SK-N-SH treated with all-trans-retinoic acid at 6 μM for 48 hours (cell line): ENCODE measurements at regions not wholly inside any gene's neighbourhood (a gene's known extent, or its start where the extent isn't known, plus 50 kb on each side); places are given as distances from the start of the nearest gene placed in this dataset.

Experiments
- ATAC-seq: fragments of 200-7000 bp; cut with Tn5 transposase; 3 replicates; pipeline ENCODE4 v1.9.1; 2020; ENCODE audit warnings: mild to moderate bottlenecking, moderate library complexity
- ARNTL ChIP-seq: fragments of 450-650 bp; formaldehyde crosslinking; IDR thresholded peaks from 2 replicates; pipeline ENCODE4 v1.5.0; 2020; ENCODE audit warnings: low read depth, mild to moderate bottlenecking, moderate library complexity, borderline replicate concordance
- BACH2 ChIP-seq: fragments of 250-450 bp; sonication (Bioruptor Pico); IDR thresholded peaks from 2 replicates; pipeline ENCODE4 v1.9.0; 2021; ENCODE audit warnings: mild to moderate bottlenecking, borderline replicate concordance
- CSDC2 ChIP-seq: fragments of 250-450 bp; sonication (Bioruptor Pico); IDR thresholded peaks from 2 replicates; pipeline ENCODE4 v1.5.0; 2020; ENCODE audit warnings: mild to moderate bottlenecking, moderate library complexity
- ESRRG ChIP-seq: fragments of 250-450 bp; sonication (Bioruptor Pico); IDR thresholded peaks from 2 replicates; pipeline ENCODE4 v1.6.1; 2021; ENCODE audit warnings: mild to moderate bottlenecking
- GLIS3 ChIP-seq: fragments of 250-450 bp; sonication (Bioruptor Pico); IDR thresholded peaks from 2 replicates; pipeline ENCODE4 v1.5.0; 2020; ENCODE audit warnings: mild to moderate bottlenecking, moderate library complexity
- OSR1 ChIP-seq: fragments of 250-450 bp; sonication (Bioruptor Pico); IDR thresholded peaks from 2 replicates; pipeline ENCODE4 v1.8.0; 2022; ENCODE audit warnings: moderate library complexity, mild to moderate bottlenecking, inconsistent platforms
- PATZ1 ChIP-seq: fragments of 250-450 bp; sonication (Bioruptor Pico); IDR thresholded peaks from 2 replicates; pipeline ENCODE4 v1.8.0; 2020; ENCODE audit warnings: mild to moderate bottlenecking, moderate library complexity, borderline replicate concordance
- PPARA ChIP-seq: fragments of 250-450 bp; sonication (Bioruptor Pico); IDR thresholded peaks from 2 replicates; pipeline ENCODE4 v1.5.0; 2020; ENCODE audit warnings: mild to moderate bottlenecking, borderline replicate concordance
- RARB ChIP-seq: fragments of 250-450 bp; sonication (Bioruptor Pico); IDR thresholded peaks from 2 replicates; pipeline ENCODE4 v1.8.0; 2021; ENCODE audit warnings: mild to moderate bottlenecking, moderate library complexity
- TCF4 ChIP-seq: fragments of 250-450 bp; sonication (Bioruptor Pico); IDR thresholded peaks from 2 replicates; pipeline ENCODE4 v1.8.0; 2021; ENCODE audit warnings: mild to moderate bottlenecking, moderate library complexity, borderline replicate concordance
- TOX ChIP-seq: fragments of 250-450 bp; sonication (Bioruptor Pico); IDR thresholded peaks from 2 replicates; pipeline ENCODE4 v1.8.0; 2021; ENCODE audit warnings: mild to moderate bottlenecking, moderate library complexity, borderline replicate concordance
- ZC3H10 ChIP-seq: fragments of 250-450 bp; sonication (Bioruptor Pico); IDR thresholded peaks from 2 replicates; pipeline ENCODE4 v1.5.1; 2021; ENCODE audit warnings: mild to moderate bottlenecking, moderate library complexity
- ZFP30 ChIP-seq: fragments of 450-650 bp; formaldehyde crosslinking; IDR thresholded peaks from 2 replicates; pipeline ENCODE4 v1.5.0; 2022; ENCODE audit warnings: mild to moderate bottlenecking, moderate library complexity
- ZNF565 ChIP-seq: fragments of 450-650 bp; formaldehyde crosslinking; conservative IDR thresholded peaks from 2 replicates; pipeline ENCODE4 v1.5.0; 2020; ENCODE audit warnings: low read depth, mild to moderate bottlenecking, moderate library complexity
- ZNF70 ChIP-seq: fragments of 450-650 bp; formaldehyde crosslinking; IDR thresholded peaks from 2 replicates; pipeline ENCODE4 v1.5.0; 2020; ENCODE audit warnings: mild to moderate bottlenecking, moderate library complexity
- ZNF8 ChIP-seq: fragments of 450-650 bp; formaldehyde crosslinking; IDR thresholded peaks from 2 replicates; pipeline ENCODE4 v1.5.0; 2020; ENCODE audit warnings: mild to moderate bottlenecking, moderate library complexity
- TF ChIP-seq, protein P1 (sequence below): fragments of 250-450 bp; sonication (Bioruptor Pico); IDR thresholded peaks from 2 replicates; pipeline ENCODE4 v1.5.0; 2020; ENCODE audit warnings: mild to moderate bottlenecking, moderate library complexity
- TF ChIP-seq, protein P2 (sequence below): fragments of 250-450 bp; sonication (Bioruptor Pico); IDR thresholded peaks from 2 replicates; pipeline ENCODE4 v1.8.0; 2021; ENCODE audit warnings: low read depth, mild to moderate bottlenecking, moderate library complexity, borderline replicate concordance
- TF ChIP-seq, protein P3 (sequence below): fragments of 250-450 bp; sonication (Bioruptor Pico); IDR thresholded peaks from 2 replicates; pipeline ENCODE4 v1.5.1; 2021; ENCODE audit warnings: mild to moderate bottlenecking, moderate library complexity
- TF ChIP-seq, protein P4 (sequence below): fragments of 250-450 bp; sonication (Bioruptor Pico); IDR thresholded peaks from 2 replicates; pipeline ENCODE4 v1.5.1; 2020; ENCODE audit warnings: low read depth, mild to moderate bottlenecking, moderate library complexity

GRCh38 chr2:107576991-107577390 lies 249.7 kb upstream of the RGPD4 start:
- TF ChIP-seq, protein P1, sequence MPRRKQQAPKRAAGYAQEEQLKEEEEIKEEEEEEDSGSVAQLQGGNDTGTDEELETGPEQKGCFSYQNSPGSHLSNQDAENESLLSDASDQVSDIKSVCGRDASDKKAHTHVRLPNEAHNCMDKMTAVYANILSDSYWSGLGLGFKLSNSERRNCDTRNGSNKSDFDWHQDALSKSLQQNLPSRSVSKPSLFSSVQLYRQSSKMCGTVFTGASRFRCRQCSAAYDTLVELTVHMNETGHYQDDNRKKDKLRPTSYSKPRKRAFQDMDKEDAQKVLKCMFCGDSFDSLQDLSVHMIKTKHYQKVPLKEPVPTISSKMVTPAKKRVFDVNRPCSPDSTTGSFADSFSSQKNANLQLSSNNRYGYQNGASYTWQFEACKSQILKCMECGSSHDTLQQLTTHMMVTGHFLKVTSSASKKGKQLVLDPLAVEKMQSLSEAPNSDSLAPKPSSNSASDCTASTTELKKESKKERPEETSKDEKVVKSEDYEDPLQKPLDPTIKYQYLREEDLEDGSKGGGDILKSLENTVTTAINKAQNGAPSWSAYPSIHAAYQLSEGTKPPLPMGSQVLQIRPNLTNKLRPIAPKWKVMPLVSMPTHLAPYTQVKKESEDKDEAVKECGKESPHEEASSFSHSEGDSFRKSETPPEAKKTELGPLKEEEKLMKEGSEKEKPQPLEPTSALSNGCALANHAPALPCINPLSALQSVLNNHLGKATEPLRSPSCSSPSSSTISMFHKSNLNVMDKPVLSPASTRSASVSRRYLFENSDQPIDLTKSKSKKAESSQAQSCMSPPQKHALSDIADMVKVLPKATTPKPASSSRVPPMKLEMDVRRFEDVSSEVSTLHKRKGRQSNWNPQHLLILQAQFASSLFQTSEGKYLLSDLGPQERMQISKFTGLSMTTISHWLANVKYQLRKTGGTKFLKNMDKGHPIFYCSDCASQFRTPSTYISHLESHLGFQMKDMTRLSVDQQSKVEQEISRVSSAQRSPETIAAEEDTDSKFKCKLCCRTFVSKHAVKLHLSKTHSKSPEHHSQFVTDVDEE (CRISPR knock-in tag), result no peak
- TF ChIP-seq TOX, result no peak
- TF ChIP-seq, protein P2, sequence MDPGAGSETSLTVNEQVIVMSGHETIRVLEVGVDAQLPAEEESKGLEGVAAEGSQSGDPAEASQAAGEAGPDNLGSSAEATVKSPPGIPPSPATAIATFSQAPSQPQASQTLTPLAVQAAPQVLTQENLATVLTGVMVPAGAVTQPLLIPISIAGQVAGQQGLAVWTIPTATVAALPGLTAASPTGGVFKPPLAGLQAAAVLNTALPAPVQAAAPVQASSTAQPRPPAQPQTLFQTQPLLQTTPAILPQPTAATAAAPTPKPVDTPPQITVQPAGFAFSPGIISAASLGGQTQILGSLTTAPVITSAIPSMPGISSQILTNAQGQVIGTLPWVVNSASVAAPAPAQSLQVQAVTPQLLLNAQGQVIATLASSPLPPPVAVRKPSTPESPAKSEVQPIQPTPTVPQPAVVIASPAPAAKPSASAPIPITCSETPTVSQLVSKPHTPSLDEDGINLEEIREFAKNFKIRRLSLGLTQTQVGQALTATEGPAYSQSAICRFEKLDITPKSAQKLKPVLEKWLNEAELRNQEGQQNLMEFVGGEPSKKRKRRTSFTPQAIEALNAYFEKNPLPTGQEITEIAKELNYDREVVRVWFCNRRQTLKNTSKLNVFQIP, result no peak
- TF ChIP-seq ZFP30, result no peak
- no peak for TF ChIP-seq ARNTL (CRISPR knock-in tag)
- no peak for TF ChIP-seq ZNF8 (CRISPR knock-in tag)
- no peak for TF ChIP-seq CSDC2 (CRISPR knock-in tag)
- TF ChIP-seq ESRRG (CRISPR knock-in tag), result no peak
- TF ChIP-seq RARB (CRISPR knock-in tag), result no peak
- no peak for TF ChIP-seq ZNF565 (CRISPR knock-in tag)
- ATAC-seq, result no peak

DNA sequence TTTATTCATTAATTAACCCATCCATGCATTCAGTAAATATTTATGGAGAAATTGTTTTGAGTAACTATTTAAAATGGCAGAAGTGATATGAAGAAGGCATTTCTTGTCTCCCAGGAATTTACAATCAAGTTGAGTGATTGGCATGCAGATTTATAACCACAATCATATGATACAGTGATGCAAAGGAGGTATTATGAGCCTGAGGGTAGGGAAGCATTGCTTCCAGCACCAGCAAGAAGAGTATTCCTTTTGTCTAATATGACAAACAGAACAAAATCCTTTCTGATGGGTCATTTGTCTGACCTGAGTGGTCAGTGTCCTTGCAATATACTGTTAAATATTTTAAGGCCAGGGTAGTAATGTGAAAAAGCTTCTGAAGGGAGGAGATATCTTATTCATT lies 244.2 kb upstream of the RGPD4 start:
- ATAC-seq, result no peak
- TF ChIP-seq CSDC2 (CRISPR knock-in tag), result no peak
- no peak for TF ChIP-seq ARNTL (CRISPR knock-in tag)
- TF ChIP-seq TCF4 (CRISPR knock-in tag), result no peak
- TF ChIP-seq ZC3H10 (CRISPR knock-in tag), result no peak
- TF ChIP-seq PPARA (CRISPR knock-in tag), result no peak
- no peak for TF ChIP-seq RARB (CRISPR knock-in tag)
- TF ChIP-seq ZNF8 (CRISPR knock-in tag), result no peak
- TF ChIP-seq ZFP30, result no peak
- TF ChIP-seq, protein P3, sequence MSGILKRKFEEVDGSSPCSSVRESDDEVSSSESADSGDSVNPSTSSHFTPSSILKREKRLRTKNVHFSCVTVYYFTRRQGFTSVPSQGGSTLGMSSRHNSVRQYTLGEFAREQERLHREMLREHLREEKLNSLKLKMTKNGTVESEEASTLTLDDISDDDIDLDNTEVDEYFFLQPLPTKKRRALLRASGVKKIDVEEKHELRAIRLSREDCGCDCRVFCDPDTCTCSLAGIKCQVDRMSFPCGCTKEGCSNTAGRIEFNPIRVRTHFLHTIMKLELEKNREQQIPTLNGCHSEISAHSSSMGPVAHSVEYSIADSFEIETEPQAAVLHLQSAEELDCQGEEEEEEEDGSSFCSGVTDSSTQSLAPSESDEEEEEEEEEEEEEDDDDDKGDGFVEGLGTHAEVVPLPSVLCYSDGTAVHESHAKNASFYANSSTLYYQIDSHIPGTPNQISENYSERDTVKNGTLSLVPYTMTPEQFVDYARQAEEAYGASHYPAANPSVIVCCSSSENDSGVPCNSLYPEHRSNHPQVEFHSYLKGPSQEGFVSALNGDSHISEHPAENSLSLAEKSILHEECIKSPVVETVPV, result no peak
- TF ChIP-seq, protein P4, sequence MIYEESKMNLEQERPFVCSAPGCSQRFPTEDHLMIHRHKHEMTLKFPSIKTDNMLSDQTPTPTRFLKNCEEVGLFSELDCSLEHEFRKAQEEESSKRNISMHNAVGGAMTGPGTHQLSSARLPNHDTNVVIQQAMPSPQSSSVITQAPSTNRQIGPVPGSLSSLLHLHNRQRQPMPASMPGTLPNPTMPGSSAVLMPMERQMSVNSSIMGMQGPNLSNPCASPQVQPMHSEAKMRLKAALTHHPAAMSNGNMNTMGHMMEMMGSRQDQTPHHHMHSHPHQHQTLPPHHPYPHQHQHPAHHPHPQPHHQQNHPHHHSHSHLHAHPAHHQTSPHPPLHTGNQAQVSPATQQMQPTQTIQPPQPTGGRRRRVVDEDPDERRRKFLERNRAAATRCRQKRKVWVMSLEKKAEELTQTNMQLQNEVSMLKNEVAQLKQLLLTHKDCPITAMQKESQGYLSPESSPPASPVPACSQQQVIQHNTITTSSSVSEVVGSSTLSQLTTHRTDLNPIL (CRISPR knock-in tag), result no peak
- TF ChIP-seq, protein P2, result no peak
- TF ChIP-seq OSR1, result no peak
- TF ChIP-seq GLIS3 (CRISPR knock-in tag), result no peak
- TF ChIP-seq PATZ1 (CRISPR knock-in tag), result no peak
- TF ChIP-seq ZNF70, result no peak
- no peak for TF ChIP-seq BACH2
- TF ChIP-seq TOX, result no peak
- no peak for TF ChIP-seq ESRRG (CRISPR knock-in tag)
- no peak for TF ChIP-seq ZNF565 (CRISPR knock-in tag)
- TF ChIP-seq, protein P1 (CRISPR knock-in tag), result no peak
